Epithelial cell of proximal tubule (primary cell): ENCODE measurements at regions not wholly inside any gene's neighbourhood (a gene's known extent, or its start where the extent isn't known, plus 50 kb on each side); places are given as distances from the start of the nearest gene placed in this dataset.

ENCODE experiments used
- DNase-seq: peaks from one replicate; pipeline ENCODE4 v3.0.0-alpha.2; 2011; ENCODE audit warnings: low read depth
- H3K4me3 ChIP-seq: 2 replicates; pipeline ENCODE4 v1.5.1; 2011; ENCODE audit warnings: low read depth, mild to moderate bottlenecking, low read length
- TF ChIP-seq, protein P1 (sequence below): conservative IDR thresholded peaks from 2 replicates; pipeline ENCODE4 v1.5.1; 2012; ENCODE audit warnings: low read depth, mild to moderate bottlenecking, low read length

DNA sequence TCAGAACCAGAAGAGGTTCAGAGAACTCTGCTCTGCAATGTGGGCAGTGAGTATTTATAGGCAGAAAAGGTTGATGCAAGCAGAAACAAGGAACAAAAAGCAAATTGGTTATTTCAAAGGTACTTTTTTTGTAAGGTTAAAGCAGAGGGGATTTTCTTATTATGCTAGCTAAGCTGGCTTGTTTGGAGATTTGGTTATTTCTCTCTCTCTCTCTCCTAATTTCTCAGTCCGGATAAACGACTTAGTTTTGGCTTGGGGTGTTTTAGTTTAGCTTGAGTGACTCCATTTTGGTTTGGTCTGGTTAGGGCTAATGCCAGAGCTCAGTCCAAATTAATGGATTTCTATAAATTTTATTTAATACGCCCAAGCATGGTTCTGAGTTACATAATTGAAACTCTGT is 566.8 kb downstream of the SH2D4B start:
- no peak overlapping the region for H3K4me3 ChIP-seq
- TF ChIP-seq, protein P1, sequence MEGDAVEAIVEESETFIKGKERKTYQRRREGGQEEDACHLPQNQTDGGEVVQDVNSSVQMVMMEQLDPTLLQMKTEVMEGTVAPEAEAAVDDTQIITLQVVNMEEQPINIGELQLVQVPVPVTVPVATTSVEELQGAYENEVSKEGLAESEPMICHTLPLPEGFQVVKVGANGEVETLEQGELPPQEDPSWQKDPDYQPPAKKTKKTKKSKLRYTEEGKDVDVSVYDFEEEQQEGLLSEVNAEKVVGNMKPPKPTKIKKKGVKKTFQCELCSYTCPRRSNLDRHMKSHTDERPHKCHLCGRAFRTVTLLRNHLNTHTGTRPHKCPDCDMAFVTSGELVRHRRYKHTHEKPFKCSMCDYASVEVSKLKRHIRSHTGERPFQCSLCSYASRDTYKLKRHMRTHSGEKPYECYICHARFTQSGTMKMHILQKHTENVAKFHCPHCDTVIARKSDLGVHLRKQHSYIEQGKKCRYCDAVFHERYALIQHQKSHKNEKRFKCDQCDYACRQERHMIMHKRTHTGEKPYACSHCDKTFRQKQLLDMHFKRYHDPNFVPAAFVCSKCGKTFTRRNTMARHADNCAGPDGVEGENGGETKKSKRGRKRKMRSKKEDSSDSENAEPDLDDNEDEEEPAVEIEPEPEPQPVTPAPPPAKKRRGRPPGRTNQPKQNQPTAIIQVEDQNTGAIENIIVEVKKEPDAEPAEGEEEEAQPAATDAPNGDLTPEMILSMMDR = no peak
- DNase-seq = no peak

DNA sequence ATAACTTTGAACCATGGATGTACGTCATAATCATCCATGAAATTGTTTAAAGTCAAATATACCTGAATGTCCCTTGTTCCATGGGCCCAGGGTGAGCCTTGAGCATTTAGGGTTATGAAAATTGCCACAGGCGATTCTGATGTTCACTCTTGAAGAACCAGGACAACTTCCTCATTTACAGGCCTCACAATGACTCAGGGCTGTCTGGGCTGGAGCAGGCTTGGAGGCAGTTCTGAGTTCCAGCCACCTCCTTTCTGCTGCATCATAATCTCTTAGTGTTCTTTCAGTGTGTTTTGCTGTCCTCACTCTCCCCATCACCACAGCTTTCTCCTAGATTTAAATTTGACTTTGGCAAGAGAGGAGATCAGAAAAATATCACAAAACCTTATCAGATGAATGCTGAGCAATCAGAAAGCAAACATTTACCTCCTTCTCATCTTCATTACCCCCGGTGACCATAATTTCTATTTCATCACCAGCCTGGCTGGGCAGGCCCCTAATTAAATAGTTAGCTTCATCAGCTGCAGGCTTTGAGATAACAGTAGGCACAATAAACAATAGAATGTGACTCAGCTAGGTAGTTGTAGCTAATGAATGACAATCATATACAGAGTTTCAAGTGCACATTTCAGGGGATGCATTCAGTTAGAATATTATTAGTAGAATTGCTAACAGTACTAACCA is 571.0 kb downstream of the SH2D4B start:
- no peak overlapping the region for H3K4me3 ChIP-seq
- TF ChIP-seq, protein P1 = no peak
- no peak for DNase-seq

DNA sequence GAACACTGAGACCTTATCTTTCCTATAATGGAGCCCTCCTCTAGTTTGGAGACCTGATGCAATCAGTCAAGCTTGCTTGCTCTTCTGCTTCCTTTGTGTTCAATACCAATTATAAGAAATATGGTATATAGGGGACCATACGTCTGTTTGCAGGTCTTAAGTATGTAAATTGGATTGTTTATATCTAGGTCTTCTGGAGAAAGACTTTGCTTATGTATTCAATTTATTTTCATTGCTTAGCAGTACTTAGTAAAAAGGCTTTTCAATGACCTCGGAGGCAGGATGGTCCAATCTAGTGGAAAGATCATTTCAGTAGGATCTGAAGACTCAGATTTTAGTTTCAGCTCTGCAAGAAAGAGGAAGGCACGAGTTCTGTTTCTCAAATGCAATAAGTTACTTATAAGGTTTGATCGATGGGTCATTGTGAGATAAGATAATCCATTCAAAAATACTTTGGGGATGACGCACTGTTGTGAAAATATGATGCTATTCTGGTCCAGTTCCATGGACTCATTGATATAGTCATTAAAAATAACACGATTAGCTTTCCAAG is 571.6 kb downstream of the SH2D4B start:
- DNase-seq = no peak
- TF ChIP-seq, protein P1 = no peak
- H3K4me3 ChIP-seq = no peak overlapping the region

DNA sequence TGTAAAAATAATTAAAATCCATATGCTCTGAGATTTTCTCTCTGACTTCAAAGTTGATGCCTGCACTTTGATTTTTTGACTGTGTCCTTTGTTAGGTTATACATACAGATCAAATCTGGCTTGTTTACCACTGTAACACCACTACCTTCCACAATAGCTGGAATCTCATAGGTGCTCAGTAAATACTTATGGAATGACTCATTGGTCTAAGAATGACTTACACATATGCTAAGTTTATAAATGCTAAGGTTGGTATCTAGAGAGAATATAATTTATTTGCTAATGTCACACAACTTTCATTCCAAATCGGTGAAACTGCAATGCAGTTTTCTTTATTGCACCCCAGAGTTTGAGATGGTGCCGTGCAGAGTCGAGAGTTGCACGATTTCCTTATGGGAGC is 578.5 kb downstream of the SH2D4B start:
- no peak for DNase-seq
- H3K4me3 ChIP-seq = no peak overlapping the region
- TF ChIP-seq, protein P1 = no peak

DNA sequence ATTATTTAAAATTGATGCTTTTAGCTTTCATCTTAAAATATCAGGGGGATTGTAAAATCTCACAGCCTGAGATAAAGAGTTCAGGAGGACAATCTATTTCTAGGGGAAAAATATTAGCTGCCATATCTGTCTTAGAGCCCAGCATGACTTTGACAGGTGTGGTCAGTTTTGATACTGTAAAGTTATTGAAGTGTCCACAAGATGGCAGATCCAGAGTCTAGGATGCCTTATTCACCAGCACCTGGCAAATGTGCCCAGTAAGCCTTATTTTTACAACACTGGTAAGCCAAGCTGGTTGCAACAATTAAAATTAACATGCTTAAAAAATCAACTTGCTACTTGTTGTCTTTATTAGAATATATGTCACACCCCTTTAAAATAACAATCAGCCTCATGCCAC is 579.3 kb downstream of the SH2D4B start:
- no peak for DNase-seq
- H3K4me3 ChIP-seq = no peak overlapping the region
- TF ChIP-seq, protein P1 = peak; percentile 46

DNA sequence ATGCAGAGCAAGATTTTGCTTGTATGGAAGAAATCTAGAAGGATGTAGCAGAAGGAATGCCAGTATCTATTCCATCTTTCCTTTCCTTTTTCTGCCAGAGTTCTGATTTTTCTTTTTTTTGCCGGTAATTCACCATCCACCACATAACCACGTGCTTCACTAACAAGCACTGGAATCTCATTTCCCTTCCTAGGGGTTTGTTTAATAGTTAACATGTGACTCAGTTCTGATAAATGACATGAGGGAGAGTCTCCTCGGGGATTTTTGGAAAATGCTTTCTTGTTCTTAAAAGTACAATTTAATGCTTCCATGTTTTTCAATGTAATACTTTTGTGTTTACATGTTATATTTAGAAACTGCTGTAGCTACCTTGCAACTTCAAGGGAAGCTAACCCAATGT is 590.2 kb downstream of the SH2D4B start:
- DNase-seq = peak; percentile 55
- no peak overlapping the region for H3K4me3 ChIP-seq
- TF ChIP-seq, protein P1 = no peak

DNA sequence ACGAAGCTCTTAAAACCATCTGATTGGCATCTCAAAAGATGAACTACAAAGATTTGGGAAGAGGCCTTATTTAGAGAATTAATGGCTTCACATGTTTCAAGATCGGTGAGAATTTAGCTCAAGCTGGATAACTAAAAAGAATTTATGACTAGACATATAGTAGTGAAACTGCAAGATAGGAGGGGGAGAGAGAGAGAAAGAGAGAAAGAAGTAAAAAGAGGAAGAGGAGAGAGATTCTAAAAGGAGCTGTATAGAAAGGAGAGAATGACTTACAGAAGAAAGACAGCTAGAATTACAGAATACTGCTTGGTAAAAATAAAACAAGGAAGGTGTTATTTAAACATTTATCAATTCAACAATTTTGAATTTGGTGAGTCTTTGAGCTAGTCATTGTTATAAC is 592.3 kb downstream of the SH2D4B start:
- H3K4me3 ChIP-seq = no peak overlapping the region
- DNase-seq = no peak
- TF ChIP-seq, protein P1 = no peak
